ENCODE measurements at regions not wholly inside any gene's neighbourhood (a gene's known extent, or its start where the extent isn't known, plus 50 kb on each side); places are given as distances from the start of the nearest gene placed in this dataset.

DNA sequence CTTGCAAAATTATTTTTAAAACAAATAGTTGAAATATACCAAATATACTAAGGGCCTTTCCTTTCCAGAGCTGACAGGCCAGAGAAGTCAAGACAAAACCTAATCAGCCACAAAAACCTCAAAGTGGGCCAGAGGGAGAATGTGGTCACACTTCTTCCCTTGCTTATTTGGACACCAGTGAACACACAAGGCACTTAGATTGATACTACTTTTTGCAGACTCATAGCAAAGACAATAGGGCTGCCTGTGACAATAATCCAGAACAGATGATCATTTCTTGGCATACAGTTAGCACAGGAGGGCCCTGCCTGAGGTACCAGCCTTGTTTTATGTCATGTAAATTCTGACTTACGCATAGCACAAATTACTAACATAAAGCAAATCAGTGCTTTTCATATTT, 215.7 kb upstream of the NEIL3 start:
- DNase-seq = no peak
- ATAC-seq (ENCODE audit: poor library complexity) = no peak
- Histone ChIP-seq H3K4me1 (ENCODE audit: insufficient read depth, low read length) (no peaks in the 10 kb centered on the region), H3K36me3 (ENCODE audit: insufficient read depth, low read length) (no peaks in the 10 kb centered on the region), H3K27ac (ENCODE audit: low read depth in 1 of 2, low read length in 2 of 2) (no peak overlapping the region), H3K9me3 (ENCODE audit: control insufficient read depth in 1 of 2, insufficient read depth in 1 of 2, low read length in 2 of 2) (no peaks in the 10 kb centered on the region), H3K27me3 (ENCODE audit: control insufficient read depth in 1 of 2, insufficient read depth in 2 of 2, low read length in 2 of 2) (no peaks in the 10 kb centered on the region), H3K4me3 (ENCODE audit: low read length) (no peak overlapping the region)
- intact Hi-C loops (cut with DNase I, micrococcal nuclease) = no loop called here
- CTCF ChIA-PET = no interaction called here
- no peak for TF ChIP-seq CTCF (IDR thresholded peaks at IDR 0.05)
- no peaks in the 10 kb centered on the region for H3K4me1 Mint-ChIP-seq (ENCODE audit: low read depth)
- no peak overlapping the region for H3K27ac Mint-ChIP-seq
- no peak overlapping the region for H3K4me3 Mint-ChIP-seq
- H3K9me3 Mint-ChIP-seq = no peaks in the 10 kb centered on the region
- peaks cover 9% of the 10 kb centered on the region for H3K27me3 Mint-ChIP-seq
- POLR2A ChIA-PET = no interaction called here
- no peaks in the 10 kb centered on the region for H3K36me3 Mint-ChIP-seq (ENCODE audit: low read depth)

- H3K4me3 Mint-ChIP-seq = no peak overlapping the region
- CTCF ChIA-PET = interaction anchor here (1.2 kb wide), 1 partner anchor 10 kb away, joined by 3 read pairs; no protein-coding TSS in a partner anchor
- intact Hi-C loops (cut with DNase I, micrococcal nuclease) = no loop called here
These were observed 212.4 kb upstream of the NEIL3 start for GRCh38 chr4:177097291-177097690.

DNA sequence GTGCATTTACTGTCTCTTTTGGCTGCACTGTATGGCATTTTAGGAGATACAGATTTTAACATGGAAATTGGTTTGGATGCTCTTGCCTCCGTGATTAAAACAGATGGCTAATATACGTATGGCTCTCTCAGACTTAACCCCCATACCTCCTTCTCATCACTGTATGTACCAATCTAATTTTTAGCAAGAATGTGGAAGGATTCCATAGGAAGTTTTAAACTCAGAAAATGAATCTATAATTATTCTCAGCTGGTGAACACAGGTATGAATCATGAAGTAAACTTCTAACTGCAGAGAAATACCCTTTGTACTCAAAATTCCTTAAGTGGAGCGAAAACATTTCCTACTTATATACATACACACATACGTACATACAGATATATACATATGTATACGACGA, 210.5 kb upstream of the NEIL3 start:
- POLR2A ChIA-PET = no interaction called here
- TF ChIP-seq CTCF (IDR thresholded peaks at IDR 0.05) = no peak

More at GRCh38 chr4:177097291-177097690, 212.4 kb upstream of the NEIL3 start:
- Histone ChIP-seq H3K4me1 (ENCODE audit: insufficient read depth, low read length) (no peaks in the 10 kb centered on the region), H3K27ac (ENCODE audit: low read depth in 1 of 2, low read length in 2 of 2) (no peak overlapping the region), H3K27me3 (ENCODE audit: control insufficient read depth in 1 of 2, insufficient read depth in 2 of 2, low read length in 2 of 2) (peaks cover 0 to 4% of the 10 kb centered on the region in 2 experiments), H3K36me3 (ENCODE audit: insufficient read depth, low read length) (no peaks in the 10 kb centered on the region), H3K4me3 (ENCODE audit: low read length) (no peak overlapping the region), H3K9me3 (ENCODE audit: control insufficient read depth in 1 of 2, insufficient read depth in 1 of 2, low read length in 2 of 2) (no peaks in the 10 kb centered on the region)
- Mint-ChIP-seq H3K27me3 (peaks cover 9% of the 10 kb centered on the region), H3K27ac (no peak overlapping the region), H3K9me3 (no peaks in the 10 kb centered on the region), H3K4me1 (ENCODE audit: low read depth) (no peaks in the 10 kb centered on the region), H3K36me3 (ENCODE audit: low read depth) (no peaks in the 10 kb centered on the region)
- POLR2A ChIA-PET = no interaction called here
- no peak for TF ChIP-seq CTCF (IDR thresholded peaks at IDR 0.05)
- DNase-seq (no peak), ATAC-seq (ENCODE audit: poor library complexity) (no peak)

More for the DNA sequence above, 210.5 kb upstream of the NEIL3 start:
- no peak overlapping the region for H3K27ac Mint-ChIP-seq
- H3K27me3 Mint-ChIP-seq = peaks cover 9% of the 10 kb centered on the region
- Histone ChIP-seq H3K4me1 (ENCODE audit: insufficient read depth, low read length) (no peaks in the 10 kb centered on the region), H3K27ac (ENCODE audit: low read depth in 1 of 2, low read length in 2 of 2) (no peak overlapping the region), H3K27me3 (ENCODE audit: control insufficient read depth in 1 of 2, insufficient read depth in 2 of 2, low read length in 2 of 2) (peaks cover 0 to 4% of the 10 kb centered on the region in 2 experiments), H3K9me3 (ENCODE audit: control insufficient read depth in 1 of 2, insufficient read depth in 1 of 2, low read length in 2 of 2) (no peaks in the 10 kb centered on the region), H3K36me3 (ENCODE audit: insufficient read depth, low read length) (no peaks in the 10 kb centered on the region), H3K4me3 (ENCODE audit: low read length) (no peak overlapping the region)
- CTCF ChIA-PET = interaction anchor here (1.2 kb wide), 1 partner anchor 10 kb away, joined by 3 read pairs; no protein-coding TSS in a partner anchor
- H3K4me1 Mint-ChIP-seq (ENCODE audit: low read depth) = no peaks in the 10 kb centered on the region
- no peaks in the 10 kb centered on the region for H3K36me3 Mint-ChIP-seq (ENCODE audit: low read depth)
- no peak for ATAC-seq (ENCODE audit: poor library complexity)
- DNase-seq = no peak
- no peak overlapping the region for H3K4me3 Mint-ChIP-seq
- intact Hi-C loops (cut with DNase I, micrococcal nuclease) = no loop called here
- no peaks in the 10 kb centered on the region for H3K9me3 Mint-ChIP-seq

Data from CD4-positive, alpha-beta T cell (primary cell).